Right ventricle myocardium inferior (tissue), 1 donor: ENCODE measurements at regions not wholly inside any gene's neighbourhood (a gene's known extent, or its start where the extent isn't known, plus 50 kb on each side); places are given as distances from the start of the nearest gene placed in this dataset.

Experiments
- ATAC-seq: fragments of 200-7000 bp; cut with Tn5 transposase; one replicate; pipeline ENCODE4 v1.9.1; 2020; ENCODE audit warnings: mild to moderate bottlenecking, moderate library complexity
- DNase-seq: peaks from one replicate; pipeline ENCODE4 v3.0.0; 2021; ENCODE audit errors: missing footprints
- intact Hi-C: fragments of 100-400 bp; cut with DNase I; formaldehyde crosslinking; loops from one replicate; pipeline ENCODE4 v1.11.0; 2022
- donor health status: DM: no; HTN: yes; CAD: no; lungs with severe emphysema.

GRCh38 chr20:48308232-48308781, 519.5 kb downstream of the PREX1 start:
- intact Hi-C loops, result no loop called here
- ATAC-seq (no peak), DNase-seq (no peak)

- intact Hi-C loops, result no loop called here
- no peak for DNase-seq
- ATAC-seq, result no peak
Measured at GRCh38 chr20:48307277-48307676, 520.5 kb downstream of the PREX1 start.

- DNase-seq (no peak), ATAC-seq (no peak)
- intact Hi-C loops, result no loop called here
Measured at GRCh38 chr20:48302844-48303542, 517.7 kb upstream of the SULF2 start.

- no peak for ATAC-seq
- intact Hi-C loops, result no loop called here
- no peak for DNase-seq
Measured at GRCh38 chr20:48302149-48302548, 516.9 kb upstream of the SULF2 start.

GRCh38 chr20:48301189-48301588, 515.9 kb upstream of the SULF2 start:
- ATAC-seq (no peak), DNase-seq (no peak)
- intact Hi-C loops, result no loop called here

GRCh38 chr20:48300529-48300928, 515.2 kb upstream of the SULF2 start:
- DNase-seq, result no peak
- no peak for ATAC-seq
- intact Hi-C loops, result no loop called here

- intact Hi-C loops, result loop anchor here (5.0 to 10.0 kb wide), 2 partner anchors 512 to 574 kb away; partner anchors contain the start of gene SULF2
- ATAC-seq (no peak), DNase-seq (no peak)
Measured at GRCh38 chr20:48298851-48299484, 513.7 kb upstream of the SULF2 start.

GRCh38 chr20:48298433-48298832, 513.2 kb upstream of the SULF2 start:
- ATAC-seq (no peak), DNase-seq (no peak)
- intact Hi-C loops, result loop anchor here (5.0 to 10.0 kb wide), 2 partner anchors 511 to 574 kb away; partner anchors contain the start of gene SULF2

- no peak for DNase-seq
- intact Hi-C loops, result loop anchor here (5.0 to 10.0 kb wide), 2 partner anchors 509 to 571 kb away; partner anchors contain the start of gene SULF2
- no peak for ATAC-seq
Measured at GRCh38 chr20:48295966-48296421, 510.7 kb upstream of the SULF2 start.

GRCh38 chr20:48295445-48295903, 510.2 kb upstream of the SULF2 start:
- no peak for ATAC-seq
- intact Hi-C loops, result loop anchor here (5.0 to 10.0 kb wide), 2 partner anchors 508 to 571 kb away; partner anchors contain the start of gene SULF2
- DNase-seq, result no peak

- intact Hi-C loops, result loop anchor here (5.0 to 10.0 kb wide), 2 partner anchors 508 to 570 kb away; partner anchors contain the start of gene SULF2
- ATAC-seq (no peak), DNase-seq (no peak)
Measured at GRCh38 chr20:48294942-48295341, 509.7 kb upstream of the SULF2 start.

- ATAC-seq, result no peak
- intact Hi-C loops, result loop anchor here (10.0 kb wide), 1 partner anchor 569 kb away; no protein-coding TSS in a partner anchor
Measured at GRCh38 chr20:48294196-48294595, 508.9 kb upstream of the SULF2 start.

GRCh38 chr20:48293671-48294070, 508.4 kb upstream of the SULF2 start:
- ATAC-seq, result no peak
- DNase-seq, result no peak
- intact Hi-C loops, result loop anchor here (10.0 kb wide), 1 partner anchor 569 kb away; no protein-coding TSS in a partner anchor

More at GRCh38 chr20:48294196-48294595, 508.9 kb upstream of the SULF2 start:
- no peak for DNase-seq

- ATAC-seq, result no peak
- DNase-seq, result no peak
- intact Hi-C loops, result loop anchor here (10.0 kb wide), 1 partner anchor 568 kb away; no protein-coding TSS in a partner anchor
Measured at GRCh38 chr20:48292806-48293205, 507.5 kb upstream of the SULF2 start.

GRCh38 chr20:48291896-48292295, 506.6 kb upstream of the SULF2 start:
- ATAC-seq (no peak), DNase-seq (no peak)
- intact Hi-C loops, result loop anchor here (10.0 kb wide), 1 partner anchor 567 kb away; no protein-coding TSS in a partner anchor

GRCh38 chr20:48288930-48289507, 503.7 kb upstream of the SULF2 start:
- intact Hi-C loops, result no loop called here
- ATAC-seq (no peak), DNase-seq (no peak)

- ATAC-seq (no peak), DNase-seq (no peak)
- intact Hi-C loops, result no loop called here
Measured at GRCh38 chr20:48287552-48288170, 502.4 kb upstream of the SULF2 start.

- intact Hi-C loops, result no loop called here
- peak; percentile 16 for ATAC-seq
- DNase-seq, result no peak
Measured at GRCh38 chr20:48287021-48287494, 501.8 kb upstream of the SULF2 start.
